Left kidney (tissue), 1 donor: ENCODE measurements at regions not wholly inside any gene's neighbourhood (a gene's known extent, or its start where the extent isn't known, plus 50 kb on each side); places are given as distances from the start of the nearest gene placed in this dataset.
"Not testable (repeated sequence)": the region's sequence is repeated elsewhere in the genome, so short reads cannot be mapped to it uniquely, and the experiment has no call there.

Source experiments
- DNase-seq: peaks from one replicate; pipeline ENCODE4 v3.0.0-alpha.2; 2013

- no peak for DNase-seq
Observed at GRCh38 chr20:54933212-54933904, 458.0 kb downstream of the DOK5 start.

DNA sequence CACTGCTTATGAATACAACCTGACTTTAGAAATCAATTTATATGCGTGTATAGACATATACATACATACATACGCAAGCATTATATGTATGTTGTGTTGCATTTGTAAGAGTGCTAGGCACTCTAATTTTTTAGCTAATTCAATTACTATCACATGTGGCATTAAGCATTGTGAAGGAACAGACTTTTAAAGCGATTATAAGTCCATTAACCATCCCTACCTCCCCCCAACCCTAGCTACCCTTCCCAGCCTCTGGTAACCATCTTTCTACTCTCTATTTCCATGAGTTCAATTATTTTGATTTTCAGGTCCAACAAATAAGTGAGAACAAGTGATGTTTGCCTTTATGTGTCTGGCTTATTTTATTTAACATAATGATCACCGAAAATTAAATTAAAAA is 453.8 kb downstream of the DOK5 start:
- no peak for DNase-seq

GRCh38 chr20:54928564-54928963 is 453.2 kb downstream of the DOK5 start:
- no peak for DNase-seq

DNA sequence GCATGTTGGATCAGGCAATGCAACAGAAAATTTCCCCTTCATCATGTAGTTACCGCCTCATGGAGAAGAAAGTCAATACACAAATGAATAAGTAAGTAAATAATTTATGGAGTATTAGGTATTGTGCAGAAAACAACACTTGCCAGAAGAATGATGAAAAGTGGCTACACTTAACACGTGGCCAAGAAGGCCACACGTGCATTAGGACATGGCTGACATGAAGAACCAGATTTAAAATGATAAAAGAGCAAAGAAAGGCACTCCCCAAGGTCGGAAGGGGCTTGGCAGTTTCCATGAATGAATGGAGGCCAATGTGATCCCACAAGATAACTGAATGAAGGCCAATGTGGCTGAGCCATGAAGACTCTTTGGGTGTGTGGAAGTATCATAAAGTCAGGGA is 447.2 kb downstream of the DOK5 start:
- no peak for DNase-seq

- no peak for DNase-seq
Observed at GRCh38 chr20:54922096-54922495, 446.7 kb downstream of the DOK5 start.

DNA sequence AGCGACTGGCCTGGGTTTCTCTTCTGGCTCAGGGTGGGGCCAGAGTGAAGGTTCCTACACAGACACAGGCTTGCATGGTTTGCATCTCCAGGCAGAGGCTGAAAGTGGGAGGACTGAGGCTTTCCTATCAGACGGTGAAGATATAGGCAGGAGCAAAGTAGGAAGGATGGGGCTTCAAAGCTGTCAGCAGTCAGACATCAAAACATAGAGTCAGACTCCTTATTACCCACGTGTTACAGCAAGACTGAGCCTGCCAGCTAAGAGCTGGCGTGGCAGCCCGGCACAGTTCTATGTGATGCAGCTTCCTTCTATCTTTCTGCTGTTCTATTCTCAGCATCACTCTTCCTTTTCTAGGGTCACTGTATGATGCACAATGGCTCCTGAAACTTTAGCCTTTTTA is 445.1 kb downstream of the DOK5 start:
- DNase-seq: no peak

DNA sequence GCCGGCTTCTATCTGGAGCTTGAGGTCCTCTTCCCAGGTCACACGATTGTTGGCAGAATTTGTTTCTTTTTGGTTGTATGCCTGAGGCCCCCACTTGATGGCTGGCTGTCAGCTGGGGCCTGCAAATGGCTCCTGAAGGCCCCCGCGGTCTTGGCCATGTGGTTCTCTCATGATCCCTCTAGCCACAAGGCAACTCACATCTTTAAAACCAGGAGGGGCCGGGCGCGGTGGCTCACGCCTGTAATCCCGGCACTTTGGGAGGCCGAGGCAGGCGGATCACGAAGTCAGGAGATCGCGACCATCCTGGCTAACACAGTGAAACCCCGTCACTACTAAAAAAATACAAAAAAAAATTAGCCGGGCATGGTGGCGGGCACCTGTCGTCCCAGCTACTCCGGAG is 443.6 kb downstream of the DOK5 start:
- not testable (repeated sequence) for DNase-seq

GRCh38 chr20:54914995-54915394 is 439.6 kb downstream of the DOK5 start:
- no peak for DNase-seq

DNA sequence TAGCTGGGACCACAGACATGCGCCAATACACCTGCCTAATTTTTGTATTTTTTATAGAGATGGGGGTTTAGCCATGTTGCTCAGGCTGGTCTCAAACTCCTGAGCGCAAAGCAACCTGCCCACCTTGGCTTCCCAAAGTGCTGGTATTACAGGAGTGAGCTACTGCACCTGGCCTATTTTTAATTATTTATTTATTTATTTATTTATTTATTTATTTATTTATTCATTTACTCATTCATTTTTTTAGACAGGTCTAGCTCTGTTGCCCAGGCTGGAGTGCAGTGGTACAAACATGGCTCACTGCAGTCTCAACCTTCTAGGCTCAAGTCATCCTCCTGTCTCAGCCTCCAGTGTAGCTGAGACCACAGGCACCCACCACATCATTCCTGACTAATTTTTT is 434.3 kb downstream of the DOK5 start:
- no peak for DNase-seq

DNA sequence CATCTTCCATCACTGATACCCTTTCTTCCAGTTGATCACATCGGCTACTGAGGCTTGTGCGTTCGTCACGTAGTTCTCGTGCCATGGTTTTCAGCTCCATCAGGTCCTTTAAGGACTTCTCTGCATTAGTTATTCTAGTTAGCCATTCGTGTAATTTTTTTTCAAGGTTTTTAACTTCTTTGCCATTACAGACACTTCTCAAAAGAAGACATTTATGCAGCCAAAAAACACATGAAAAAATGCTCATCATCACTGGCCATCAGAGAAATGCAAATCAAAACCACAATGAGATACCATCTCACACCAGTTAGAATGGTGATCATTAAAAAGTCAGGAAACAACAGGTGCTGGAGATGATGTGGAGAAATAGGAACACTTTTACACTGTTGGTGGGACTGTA is 430.7 kb downstream of the DOK5 start:
- DNase-seq: not testable (repeated sequence)

DNA sequence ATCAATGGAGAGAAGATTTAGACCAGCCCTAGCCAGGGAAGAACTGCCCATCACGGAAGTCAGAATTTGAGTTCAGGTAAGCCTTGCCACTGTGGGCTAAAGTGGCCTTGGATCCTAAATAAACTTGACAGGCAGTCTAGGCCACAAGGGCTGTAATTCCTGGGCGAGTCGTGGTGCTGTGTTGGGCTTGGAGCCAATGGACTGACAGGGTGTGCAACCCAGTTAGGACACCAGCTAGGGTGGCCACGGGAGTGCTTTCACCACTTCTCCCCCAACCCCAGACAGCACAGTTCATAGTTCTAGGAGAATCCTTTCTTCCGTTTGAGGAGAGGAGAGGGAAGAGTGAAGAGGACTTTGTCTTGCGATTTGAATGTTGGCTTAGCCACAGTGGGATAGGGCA is 422.4 kb downstream of the DOK5 start:
- no peak for DNase-seq

DNA sequence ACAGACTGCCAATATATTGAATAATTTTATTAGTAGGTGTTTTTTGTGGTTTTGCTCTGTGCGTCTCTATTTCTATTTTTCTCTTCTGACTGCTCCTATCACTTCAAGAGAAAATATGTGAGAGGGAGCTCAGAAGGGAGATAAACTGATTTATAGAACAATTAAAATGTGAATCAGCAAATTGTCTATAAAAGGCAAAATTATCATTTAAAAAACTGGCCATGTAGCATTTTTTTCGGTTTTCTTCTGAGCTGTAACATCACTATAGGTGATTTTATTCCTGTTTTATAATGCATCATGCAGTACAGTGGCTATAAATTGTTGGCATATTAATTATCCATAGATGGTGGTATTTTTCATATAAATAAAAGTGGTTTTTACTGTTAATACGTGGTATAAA is 416.5 kb downstream of the DOK5 start:
- DNase-seq: no peak

DNA sequence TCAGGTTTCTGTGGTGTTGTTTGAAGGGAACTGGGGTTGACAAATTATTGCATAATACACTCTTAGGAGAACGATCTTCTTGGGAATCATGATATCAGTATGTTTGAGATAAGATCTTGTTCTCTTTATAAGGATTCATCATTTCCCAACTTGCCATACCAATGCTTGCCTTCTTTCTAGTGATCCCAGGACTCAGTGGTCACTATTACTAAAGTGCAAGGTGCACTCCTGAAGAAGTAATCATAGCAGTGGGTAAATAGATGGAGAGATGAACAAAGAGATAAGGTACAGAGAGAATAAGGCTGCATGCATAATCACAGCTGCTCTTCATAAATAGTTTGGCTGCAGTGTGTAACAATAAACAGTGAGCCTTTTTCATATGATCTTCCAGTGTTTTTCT is 404.0 kb downstream of the DOK5 start:
- no peak for DNase-seq

DNA sequence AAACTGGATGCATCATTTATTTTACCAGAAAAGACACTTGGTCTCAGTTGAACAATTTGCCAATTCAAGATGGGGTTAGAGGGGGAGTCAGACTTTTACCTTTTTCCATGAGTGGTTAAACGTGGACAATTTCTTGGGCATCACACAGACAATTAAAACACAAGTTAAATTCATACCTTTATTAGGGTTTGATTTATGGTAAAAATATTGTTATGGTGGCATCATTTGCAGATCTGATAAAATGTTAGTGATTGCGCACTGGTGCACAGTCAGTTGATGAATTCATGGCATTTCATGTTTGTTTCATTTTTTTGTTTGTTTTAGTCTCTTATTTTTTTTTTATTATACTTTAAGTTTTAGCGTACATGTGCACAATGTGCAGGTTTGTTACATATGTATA is 399.9 kb downstream of the DOK5 start:
- DNase-seq: no peak

GRCh38 chr20:54874718-54875117 is 399.3 kb downstream of the DOK5 start:
- DNase-seq: no peak

- no peak for DNase-seq
Observed at GRCh38 chr20:54872440-54872839, 397.0 kb downstream of the DOK5 start.

- DNase-seq: no peak
Observed at GRCh38 chr20:54869765-54870164, 394.4 kb downstream of the DOK5 start.

DNA sequence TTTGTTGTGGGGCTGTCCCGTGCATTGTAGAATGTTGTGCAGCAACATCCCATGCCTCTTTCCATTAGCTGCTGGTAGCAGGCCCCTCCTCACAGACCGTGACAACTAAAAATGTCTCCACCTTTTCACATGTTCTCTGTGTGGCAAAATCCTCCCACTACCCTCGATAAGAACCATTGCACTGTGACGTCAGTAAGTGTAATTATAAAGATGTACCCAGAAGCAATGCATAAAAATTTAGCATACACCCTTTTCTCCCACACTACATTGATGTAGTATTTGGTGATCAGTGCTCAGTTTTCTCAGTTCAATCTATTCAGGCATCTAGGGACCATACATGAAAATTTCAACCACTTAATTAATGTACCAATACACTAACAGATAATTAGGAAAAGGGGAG is 389.9 kb downstream of the DOK5 start:
- no peak for DNase-seq

DNA sequence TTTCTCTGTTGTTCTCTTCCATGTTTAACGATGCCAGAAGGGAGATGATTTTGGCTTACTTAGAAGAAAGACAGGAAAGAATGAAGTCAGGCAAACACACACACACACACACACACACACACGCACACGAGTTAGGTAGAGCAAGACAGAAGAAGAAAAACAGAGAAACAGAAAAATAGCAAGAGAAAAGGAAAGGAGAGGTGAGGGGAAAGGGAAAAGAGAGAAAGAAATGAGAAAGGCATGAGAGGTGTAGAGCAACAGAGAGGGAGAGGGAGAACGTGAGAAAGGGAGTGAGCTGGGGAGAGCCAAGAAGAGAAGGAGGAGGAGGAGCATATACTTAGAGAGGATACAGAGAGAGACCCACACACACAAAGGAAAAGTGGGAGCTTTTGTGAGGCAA is 385.3 kb downstream of the DOK5 start:
- DNase-seq: no peak

GRCh38 chr20:54856202-54856601 is 380.8 kb downstream of the DOK5 start:
- no peak for DNase-seq

- no peak for DNase-seq
Observed at GRCh38 chr20:54849741-54850140, 374.3 kb downstream of the DOK5 start.

DNA sequence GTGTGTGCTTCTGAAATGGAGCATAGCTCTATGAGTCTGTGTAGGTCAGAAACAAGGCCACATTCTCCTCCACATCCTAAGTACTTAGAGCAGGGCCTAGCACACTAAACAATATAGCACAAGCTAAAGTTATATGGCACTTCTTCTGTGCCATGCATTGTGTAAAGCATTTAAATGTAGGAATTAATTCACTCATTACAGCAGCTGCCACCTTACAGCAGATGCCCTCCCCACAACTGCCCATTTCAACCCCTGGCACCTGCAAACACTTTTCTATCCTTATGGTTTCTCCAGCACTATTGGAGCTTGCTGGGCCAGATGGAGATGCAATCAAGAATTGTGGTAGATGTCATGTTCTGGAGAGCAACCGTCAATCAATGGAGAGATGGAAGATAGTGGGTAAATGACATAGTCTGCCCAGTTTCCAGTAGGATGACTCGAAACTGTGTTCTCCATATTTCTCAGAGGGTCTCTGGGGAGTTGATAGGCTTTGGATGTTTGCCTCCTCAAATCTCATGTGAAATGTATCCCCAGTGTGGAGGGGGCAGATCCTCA is 373.7 kb downstream of the DOK5 start:
- DNase-seq: no peak

- DNase-seq: no peak
Observed at GRCh38 chr20:54848262-54848661, 372.9 kb downstream of the DOK5 start.

GRCh38 chr20:54846948-54847347 is 371.6 kb downstream of the DOK5 start:
- no peak for DNase-seq

- DNase-seq: no peak
Observed at GRCh38 chr20:54844346-54844745, 369.0 kb downstream of the DOK5 start.
